HepG2 (cell line): ENCODE measurements at regions not wholly inside any gene's neighbourhood (a gene's known extent, or its start where the extent isn't known, plus 50 kb on each side); places are given as distances from the start of the nearest gene placed in this dataset.

Source experiments
- ATAC-seq: fragments of 200-7000 bp; cut with Tn5 transposase; 3 replicates; pipeline ENCODE4 v1.9.1; 2020; ENCODE audit warnings: mild to moderate bottlenecking, moderate library complexity
- BruUV-seq: library from RNA; stranded (reverse); fragments of 400-500 nt; replicated peaks from 2 replicates; lab custom pipeline; 2021; lab: Mats Ljungman, UMichigan
- CTCF ChIA-PET: fragments of 300-600 bp; formaldehyde crosslinking; extraction: SDS; loops from one replicate; lab custom pipeline; 2021; ENCODE audit warnings: low total read pairs, inconsistent platforms, low intra/inter-chr PET ratio; lab: Yijun Ruan, JAX
- POLR2A ChIA-PET: fragments of 350-600 bp; sonication (Branson Sonifier 250); formaldehyde crosslinking; loops from one replicate; lab custom pipeline; 2020; ENCODE audit warnings: antibody characterized with exemption, inconsistent platforms; lab: Yijun Ruan, JAX
- DNase-seq: peaks from one replicate; pipeline ENCODE4 v3.0.0-alpha.2; 2015; ENCODE audit warnings: low spot score
- FAIRE-seq: peaks from 3 replicates; lab custom pipeline; 2011; peaks lifted over from hg19 to GRCh38; lab: Jason Lieb, UNC
- H2AFZ ChIP-seq: one replicate; pipeline ENCODE4 v1.6.1; 2011; ENCODE audit warnings: low read length, inconsistent platforms
- H3K27ac ChIP-seq: fragments of 300-600 bp; 3 replicates; pipeline ENCODE4 v1.8.0; 2011; ENCODE audit warnings: mixed run types, mild to moderate bottlenecking, mixed read lengths, low read length, inconsistent platforms; ENCODE audit not compliant: insufficient read depth; ENCODE audit errors: extremely low read length
- H3K27me3 ChIP-seq, 2 experiments: fragments of 200-600 bp in 1 of 2; 2 replicates in 1 of 2; 3 replicates in 1 of 2; pipeline versions ENCODE4 v1.6.0 to v1.8.0; 2011; ENCODE audit warnings: low read length in 2 of 2, mild to moderate bottlenecking in 2 of 2, moderate library complexity in 2 of 2, inconsistent platforms in 1 of 2; ENCODE audit not compliant: insufficient read depth in 2 of 2, control insufficient read depth in 1 of 2
- H3K36me3 ChIP-seq, 2 experiments: fragments of 200-600 bp in 1 of 2; replicated peaks in 1 of 2; 2 replicates in 1 of 2; 3 replicates in 1 of 2; pipeline versions ENCODE4 v1.5.1 to v1.8.0; 2011; ENCODE audit warnings: low read length in 2 of 2, inconsistent platforms in 1 of 2; ENCODE audit not compliant: insufficient read depth in 2 of 2, control insufficient read depth in 1 of 2
- H3K4me1 ChIP-seq: 2 replicates; pipeline ENCODE4 v1.5.1; 2012; ENCODE audit warnings: low read length, inconsistent platforms; ENCODE audit not compliant: insufficient read depth
- H3K4me2 ChIP-seq: 2 replicates; pipeline ENCODE4 v1.6.0; 2011; ENCODE audit warnings: low read depth, low read length, inconsistent platforms
- H3K4me3 ChIP-seq, 3 experiments: fragments of 200-600 bp in 1 of 3; sonication (generic), shearing (Covaris generic) in 1 of 3; replicated peaks in 1 of 3; 2 replicates each; pipeline ENCODE4 v1.5.1; 2011 to 2016; ENCODE audit warnings: low read length in 3 of 3, inconsistent platforms in 2 of 3, low read depth in 2 of 3, mild to moderate bottlenecking in 2 of 3, control low read depth in 1 of 3, mixed read lengths in 1 of 3; ENCODE audit not compliant: insufficient read depth in 1 of 3
- H3K79me2 ChIP-seq: one replicate; pipeline ENCODE4 v1.6.1; 2011; ENCODE audit warnings: low read length, inconsistent platforms; ENCODE audit not compliant: insufficient read depth
- H3K9ac ChIP-seq: 2 replicates; pipeline ENCODE4 v1.6.0; 2011; ENCODE audit warnings: mild to moderate bottlenecking, low read depth, low read length, inconsistent platforms; ENCODE audit not compliant: insufficient read depth
- H3K9me3 ChIP-seq: 2 replicates; pipeline ENCODE4 v1.5.1; 2012; ENCODE audit warnings: mild to moderate bottlenecking, low read length
- H4K20me1 ChIP-seq: 2 replicates; pipeline ENCODE4 v1.6.0; 2011; ENCODE audit warnings: inconsistent platforms, mild to moderate bottlenecking, low read length, moderate library complexity; ENCODE audit not compliant: insufficient read depth
- ATF1 ChIP-seq: IDR thresholded peaks from 2 replicates; pipeline ENCODE4 v1.6.1; 2016; ENCODE audit warnings: mild to moderate bottlenecking, control low read depth
- BCL6 ChIP-seq: IDR thresholded peaks from 2 replicates; pipeline ENCODE4 v1.6.1; 2016; ENCODE audit warnings: missing genetic modification reagents, missing compliant biosample characterization
- MAFF ChIP-seq: IDR thresholded peaks from 2 replicates; pipeline ENCODE4 v1.6.1; 2011; ENCODE audit warnings: low read depth, low read length, improper control_type of control experiment
- MAFK ChIP-seq, 2 experiments: IDR thresholded peaks in 1 of 2; conservative IDR thresholded peaks in 1 of 2; 2 replicates each; pipeline ENCODE4 v1.6.1; 2011; ENCODE audit warnings: improper control_type of control experiment in 2 of 2, low read length in 2 of 2
- SMYD3 ChIP-seq: sonication (generic); formaldehyde crosslinking; IDR thresholded peaks from 2 replicates; pipeline ENCODE4 v1.8.1; 2023; ENCODE audit warnings: mild to moderate bottlenecking, missing genetic modification reagents
- SOX13 ChIP-seq, 3 experiments: fragments of 450-650 bp in 1 of 3; sonication (generic) in 1 of 3; formaldehyde crosslinking in 1 of 3; IDR thresholded peaks in 2 of 3; conservative IDR thresholded peaks in 1 of 3; 2 replicates each; pipeline versions ENCODE4 v1.5.0 to v1.6.1; 2016 to 2020; ENCODE audit warnings: antibody characterized with exemption in 1 of 3, mild to moderate bottlenecking in 1 of 3, missing compliant biosample characterization in 1 of 3, missing genetic modification reagents in 1 of 3, moderate library complexity in 1 of 3
- TCF7 ChIP-seq: sonication (generic); IDR thresholded peaks from 2 replicates; pipeline ENCODE4 v1.6.1; 2016; ENCODE audit warnings: antibody characterized with exemption, low read depth
- ZMYM2 ChIP-seq: sonication (generic); formaldehyde crosslinking; IDR thresholded peaks from 2 replicates; pipeline ENCODE4 v1.8.0; 2022; ENCODE audit warnings: mild to moderate bottlenecking, missing genetic modification reagents
- WGBS: methylation state at CpG from one replicate; pipeline ENCODE4 v1.1.6; 2017; ENCODE audit warnings: low lambda C conversion rate; 5-methylcytosine and 5-hydroxymethylcytosine counted together
- in situ Hi-C: cut with HindIII; loops from 2 replicates; pipeline ENCODE4 v1.10.0; 2017; ENCODE audit warnings: low pct_unique_long_range_greater_than_20kb; ENCODE audit not compliant: extremely low pct_ligation_motif_present
- intact Hi-C: fragments of 100-400 bp; cut with micrococcal nuclease; formaldehyde crosslinking; loops from one replicate; pipeline ENCODE4 v1.10.0; 2022; ENCODE audit not compliant: unreplicated experiment

DNA sequence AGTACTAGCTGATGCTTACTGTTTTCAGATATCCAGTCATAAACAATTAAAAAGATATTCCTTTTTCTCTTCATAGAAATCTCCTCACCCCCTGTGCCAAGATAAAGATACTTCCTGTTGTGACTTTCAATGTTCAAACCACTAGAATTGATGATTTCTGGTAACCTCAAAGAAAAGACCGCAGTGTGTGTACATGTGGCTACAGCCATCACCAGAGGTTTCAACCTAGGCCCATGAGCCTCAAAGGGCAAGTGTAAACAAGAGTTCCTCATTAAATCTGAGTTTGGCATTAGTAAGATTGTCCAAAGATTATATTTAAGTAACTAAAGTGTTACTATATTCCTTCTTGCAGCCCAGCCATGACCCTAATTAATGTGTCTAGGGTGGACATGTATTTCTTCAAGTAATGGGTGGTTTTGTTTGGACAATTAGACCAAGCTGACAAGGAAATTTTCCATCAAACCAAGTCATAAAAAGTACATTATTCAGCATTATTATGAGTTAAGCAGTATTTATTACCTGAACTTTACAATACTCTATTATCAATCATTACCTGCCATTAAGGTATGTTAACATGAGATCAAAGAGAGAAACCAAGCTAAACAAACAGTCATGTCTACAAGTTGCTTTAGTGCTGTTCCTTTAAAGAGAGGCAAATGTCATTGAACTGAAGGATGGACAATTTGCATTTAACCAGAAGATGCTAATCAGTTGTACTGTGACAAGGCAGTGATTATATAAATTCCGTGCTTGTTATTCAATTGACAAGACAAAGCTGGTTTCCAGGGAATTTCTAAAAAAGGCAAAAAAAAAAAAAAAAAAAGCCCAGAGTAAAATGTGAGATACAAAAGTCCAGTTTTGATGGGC lies 382.7 kb downstream of the LNPK start:
- Histone ChIP-seq H3K9ac (no peak overlapping the region), H3K4me3 (no peak overlapping the region), H3K9me3 (no peaks in the 10 kb centered on the region), H3K27ac (no peak overlapping the region), H3K4me2 (no peak overlapping the region), H3K79me2 (no peaks in the 10 kb centered on the region), H3K4me1 (peaks cover 16% of the 10 kb centered on the region), H4K20me1 (no peaks in the 10 kb centered on the region), H3K27me3 (no peaks in the 10 kb centered on the region), H2AFZ (no peak overlapping the region), H3K36me3 (no peaks in the 10 kb centered on the region; a peak in 1 of 5 replicates)
- ATAC-seq = no peak
- WGBS = 52% methylated on average over 2 of the region's 2 CpGs
- FAIRE-seq = no peak
- CTCF ChIA-PET = no interaction called here
- TF ChIP-seq MAFK (conservative IDR thresholded peaks at IDR 0.05 in 1 of 2, IDR thresholded peaks at IDR 0.05 in 1 of 2; ENCODE audit: low read length in 2 of 2) = peak; percentile 19 to 21; a peak in 1 of 4 replicates
- peak; percentile 35; the same call in 1 of the 2 replicates for TF ChIP-seq MAFF
- 0 out of 2 replicates have a peak, but pooled peaks have one; percentile 9 for TF ChIP-seq BCL6
- TF ChIP-seq SMYD3 = no peak
- TF ChIP-seq ATF1 = 0 out of 2 replicates have a peak, but pooled peaks have one; percentile 22
- TF ChIP-seq ZMYM2 (CRISPR knock-in tag) = no peak
- no peak for TF ChIP-seq SOX13 (IDR thresholded peaks at IDR 0.05)
- peak in 1 of 2 experiments; percentile 18; a peak in 1 of 4 replicates for TF ChIP-seq SOX13 (CRISPR knock-in tag; conservative IDR thresholded peaks at IDR 0.05 in 1 of 2, IDR thresholded peaks at IDR 0.05 in 1 of 2)
- TF ChIP-seq TCF7 = peak; percentile 27
- BruUV-seq = no TSS peak
- peak; percentile 27 for DNase-seq
- POLR2A ChIA-PET = interaction anchor here (1.2 kb wide), 1 partner anchor 11 kb away, joined by 3 read pairs; no protein-coding TSS in a partner anchor
- in situ Hi-C loops (no loop called here), intact Hi-C loops (no loop called here)
